Nucleus accumbens (tissue), 56 donors: ENCODE measurements at regions not wholly inside any gene's neighbourhood (a gene's known extent, or its start where the extent isn't known, plus 50 kb on each side); places are given as distances from the start of the nearest gene placed in this dataset.

Experiments used
- DNase-seq, 56 donors: peaks; one replicate each; lab custom pipeline; 2025; lab: John Stamatoyannopoulos, UW

DNA sequence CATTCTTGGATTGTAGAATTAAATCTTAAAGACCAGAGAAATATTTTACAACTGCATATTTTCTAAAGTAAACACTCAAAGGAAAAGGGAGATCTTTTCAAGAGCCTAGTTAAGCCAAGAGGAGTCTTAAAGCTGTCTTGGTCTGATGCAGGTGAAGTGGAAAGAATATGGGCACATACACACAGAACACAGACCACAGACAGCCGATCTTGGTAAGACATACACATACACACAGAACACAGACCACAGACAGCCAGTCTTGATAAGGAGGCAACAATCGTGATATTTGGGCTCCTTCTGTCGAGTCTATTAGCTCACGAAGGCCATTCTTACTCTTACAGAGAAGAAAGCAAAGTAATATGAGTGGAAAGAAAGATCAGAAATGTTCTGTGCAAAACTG is 1153.9 kb upstream of the TMPRSS15 start:
- DNase-seq, result no peak

DNA sequence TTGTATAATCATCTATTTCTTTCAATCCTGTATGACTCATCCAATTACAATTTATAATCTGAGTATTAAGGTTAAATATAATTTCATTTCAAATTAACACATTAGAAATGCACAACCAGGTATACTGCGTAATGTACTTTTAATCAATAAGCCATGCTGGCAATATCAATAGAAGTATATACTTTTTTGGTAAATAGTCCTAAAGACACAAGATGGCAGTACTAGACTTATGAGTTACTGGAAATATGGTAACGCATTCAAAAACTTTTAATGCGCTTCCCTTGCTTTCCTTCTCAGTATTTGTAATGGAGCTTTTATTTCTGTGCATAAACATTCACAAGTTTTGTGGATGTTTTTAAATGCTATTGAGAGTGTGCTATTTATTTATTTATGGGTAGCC is 1162.0 kb upstream of the TMPRSS15 start:
- DNase-seq, result no peak

DNA sequence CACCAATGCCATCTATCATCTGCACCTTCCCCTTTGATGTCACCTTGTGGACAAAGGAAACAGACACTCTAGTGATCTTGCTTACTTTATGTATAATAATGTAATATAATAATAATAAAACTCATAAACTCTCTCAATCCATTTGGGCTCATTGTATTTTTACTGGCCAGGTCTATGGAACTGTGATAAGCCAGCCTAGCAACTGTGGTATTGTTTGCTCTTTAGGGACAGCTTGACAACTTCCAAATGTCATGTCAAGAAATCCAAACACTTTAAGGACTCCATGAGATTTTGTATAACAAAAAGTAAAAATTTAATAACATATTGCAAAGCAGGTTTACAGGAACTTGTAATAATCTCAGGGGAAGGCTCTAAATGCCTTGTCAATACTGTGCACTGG is 1163.4 kb upstream of the TMPRSS15 start:
- DNase-seq, result no peak

DNA sequence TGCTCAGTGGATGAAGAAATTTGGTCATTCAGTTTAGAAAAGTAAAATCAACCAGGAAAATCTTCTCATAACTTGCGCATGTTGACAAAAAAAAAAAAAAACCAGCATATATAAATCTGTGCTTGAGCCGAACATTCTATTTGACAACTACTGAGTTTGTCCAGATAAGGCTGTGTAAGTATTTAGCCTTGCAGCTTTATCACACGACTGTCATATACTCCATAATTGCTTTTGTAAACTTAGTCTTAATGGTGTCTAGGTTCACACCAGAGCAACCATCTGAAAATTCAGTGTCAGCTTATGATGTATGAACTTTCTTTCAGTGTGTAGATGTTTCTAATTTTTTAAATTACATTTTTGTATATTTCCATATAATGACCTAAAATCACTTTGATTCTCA is 1173.8 kb upstream of the TMPRSS15 start:
- DNase-seq, result no peak

DNA sequence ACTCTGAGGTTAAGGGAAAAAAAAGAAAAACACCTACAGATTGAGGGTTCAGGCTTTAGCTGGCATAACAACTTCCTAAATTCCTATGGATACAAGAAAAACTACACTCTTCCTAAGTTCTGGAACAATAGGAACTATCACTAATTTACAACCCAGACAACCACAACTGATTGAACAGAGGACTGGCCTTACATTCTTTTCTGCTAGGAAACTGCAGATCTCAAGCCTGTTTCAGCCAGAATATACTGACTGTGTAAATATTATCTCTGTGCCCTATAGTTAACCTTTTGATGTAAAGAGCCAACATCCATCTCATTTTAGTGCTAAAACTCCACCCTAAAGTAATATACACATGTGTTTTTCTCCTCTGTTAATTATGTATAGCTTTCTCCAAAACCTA is 1186.5 kb upstream of the TMPRSS15 start:
- DNase-seq, result no peak

DNA sequence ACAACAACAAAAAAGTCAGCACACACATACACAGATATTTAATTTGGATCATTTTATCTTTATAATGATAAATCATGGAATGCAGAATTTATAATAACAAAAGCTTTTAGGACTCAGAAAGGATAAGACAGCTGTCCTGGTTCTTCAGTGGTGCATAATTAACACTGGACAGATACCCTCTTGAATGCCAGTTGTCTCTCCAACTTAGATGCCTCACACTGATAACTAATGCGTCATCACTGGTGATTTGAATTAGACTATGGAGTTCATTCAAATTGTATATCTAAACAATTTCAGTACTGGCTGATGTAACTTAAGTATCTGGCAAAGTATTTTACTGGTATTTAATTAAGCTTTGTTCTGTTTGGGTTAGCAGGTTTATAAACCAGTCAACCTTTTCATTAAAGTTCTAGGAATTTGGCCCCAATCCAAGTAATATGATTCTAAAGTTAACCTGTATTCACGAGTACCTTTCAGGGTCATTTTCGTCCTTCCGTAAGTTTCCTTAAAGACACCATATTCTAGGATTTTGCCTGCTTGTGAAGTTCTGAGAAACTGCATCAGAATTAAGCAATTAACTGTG is 1199.5 kb upstream of the TMPRSS15 start:
- DNase-seq, result no peak

DNA sequence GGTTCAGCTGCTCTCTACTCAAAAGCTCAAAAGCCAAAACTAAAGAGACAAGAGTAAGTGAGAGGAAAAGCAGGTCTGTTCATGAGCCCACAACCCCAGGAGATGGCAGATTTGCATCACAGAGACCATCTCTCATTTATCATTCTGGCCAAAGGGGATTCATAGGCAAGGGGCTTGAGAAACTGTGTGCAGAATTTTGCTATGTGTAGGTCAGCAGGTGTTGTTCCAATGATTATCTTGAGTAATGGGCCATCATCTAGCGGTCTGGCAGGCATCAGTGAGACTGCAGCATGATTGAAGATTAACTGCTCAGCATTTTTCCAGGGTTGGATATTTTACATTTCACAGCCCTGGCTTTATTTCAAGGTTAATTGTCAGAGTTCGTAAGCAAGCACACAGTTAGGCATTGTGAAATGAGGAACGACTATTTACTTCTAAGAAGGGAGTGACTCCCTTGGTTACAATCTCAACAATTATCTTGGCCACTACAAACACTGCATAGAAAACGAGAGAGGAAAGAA is 1204.6 kb upstream of the TMPRSS15 start:
- no peak for DNase-seq

DNA sequence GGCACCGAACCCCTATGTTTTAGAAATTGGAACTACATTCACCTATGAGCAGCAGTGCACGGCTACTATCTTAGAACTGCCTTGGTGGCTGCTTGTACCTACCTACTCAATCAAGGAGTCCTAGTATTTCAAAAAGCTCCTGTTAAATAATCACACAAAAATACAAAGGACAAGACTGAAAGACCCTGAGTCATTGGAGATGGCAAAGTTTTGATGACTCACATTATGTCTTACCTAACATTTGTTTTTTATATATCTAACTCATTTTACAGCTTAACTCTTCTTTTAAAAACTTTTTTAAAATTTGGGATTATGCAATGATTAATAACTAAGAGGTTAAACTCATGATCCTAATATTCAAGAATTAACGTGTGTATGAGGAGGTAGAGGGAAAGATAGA is 1206.0 kb upstream of the TMPRSS15 start:
- no peak for DNase-seq

DNA sequence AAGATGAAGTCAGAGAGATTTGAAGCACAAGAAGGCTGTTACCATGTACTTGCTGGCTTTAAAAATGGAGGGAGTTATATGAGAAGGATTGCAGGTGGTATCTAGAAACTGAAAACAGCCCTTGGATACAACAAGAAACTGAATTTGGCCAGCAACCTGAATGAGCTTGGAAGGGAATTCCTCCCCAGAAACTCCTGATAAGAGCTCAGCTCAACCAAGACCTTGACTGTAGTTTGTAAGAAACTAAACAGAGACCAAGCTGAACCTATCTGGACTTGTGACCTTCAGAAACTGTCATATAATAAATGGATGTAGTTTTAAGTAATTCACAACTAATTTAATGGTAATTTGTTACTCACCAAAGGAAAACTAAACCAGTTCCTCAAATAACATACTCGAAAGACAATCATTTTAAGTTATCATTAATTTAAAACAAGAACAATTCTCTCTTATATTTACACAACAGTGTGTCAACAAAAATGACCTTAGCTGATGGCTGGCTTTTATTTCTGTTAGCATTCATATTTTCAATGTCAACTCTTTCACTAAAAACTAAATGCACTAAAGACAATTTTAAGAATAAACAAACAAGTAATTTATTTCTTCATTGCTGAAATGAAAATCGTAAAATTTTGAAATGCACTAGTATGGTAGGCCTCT is 1218.4 kb upstream of the TMPRSS15 start:
- DNase-seq, result no peak

DNA sequence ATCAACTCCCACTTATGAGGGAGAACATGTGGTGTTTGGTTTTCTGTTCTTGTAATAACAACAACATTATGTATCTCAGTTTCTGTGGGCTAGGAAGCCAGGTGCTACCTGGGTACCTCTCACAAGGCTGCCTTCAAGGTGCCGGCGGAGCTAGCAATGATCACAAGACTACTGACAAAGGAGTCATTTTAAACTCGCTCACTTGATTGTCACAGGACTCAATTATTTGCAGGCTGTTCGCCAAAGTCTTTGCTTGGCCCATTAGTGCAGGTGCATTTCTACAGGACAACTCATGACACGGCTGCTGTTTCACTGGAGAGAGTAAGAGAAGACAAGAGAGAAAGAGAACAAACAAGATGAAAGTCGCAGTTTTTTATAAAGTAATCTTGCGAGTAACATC is 1237.4 kb upstream of the TMPRSS15 start:
- DNase-seq, result no peak

DNA sequence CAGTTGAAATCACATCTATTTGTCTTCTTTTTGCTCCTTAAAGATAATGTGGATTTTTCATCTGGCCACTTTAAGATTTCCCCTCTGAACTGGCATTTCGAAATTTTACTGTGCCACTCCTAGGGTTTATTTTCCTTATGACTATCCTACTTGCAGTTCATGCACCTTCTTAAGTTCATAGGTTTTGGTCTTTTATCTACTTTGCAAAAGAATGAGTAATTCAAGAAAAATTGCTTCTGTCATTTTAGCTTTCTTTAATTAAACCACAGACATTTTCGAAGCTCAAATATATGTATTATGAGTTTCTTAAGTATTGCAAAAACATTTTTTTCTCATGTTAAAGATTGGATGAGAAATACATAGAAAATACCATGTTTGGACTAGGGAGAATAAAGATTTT is 1244.8 kb upstream of the TMPRSS15 start:
- DNase-seq, result no peak

DNA sequence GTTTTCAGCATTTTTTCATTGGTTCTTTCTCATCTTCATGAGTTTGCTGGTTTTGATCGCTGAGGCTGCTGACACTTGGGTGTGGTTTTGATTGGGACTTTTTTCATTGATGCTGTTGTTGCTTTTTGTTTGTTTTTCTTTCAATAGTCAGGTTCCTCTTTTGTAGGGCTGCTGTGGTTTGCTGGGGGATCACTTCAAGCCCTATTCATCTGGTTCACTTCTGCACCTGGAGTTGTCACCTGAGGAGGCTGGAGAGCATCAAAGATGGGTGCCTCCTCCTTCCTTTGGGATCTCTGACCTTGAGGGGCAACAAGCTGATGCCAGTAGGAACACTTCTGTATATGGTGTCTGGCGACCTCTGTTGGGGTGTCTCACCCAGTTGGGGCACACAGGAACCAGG is 1279.9 kb upstream of the TMPRSS15 start:
- DNase-seq, result no peak

DNA sequence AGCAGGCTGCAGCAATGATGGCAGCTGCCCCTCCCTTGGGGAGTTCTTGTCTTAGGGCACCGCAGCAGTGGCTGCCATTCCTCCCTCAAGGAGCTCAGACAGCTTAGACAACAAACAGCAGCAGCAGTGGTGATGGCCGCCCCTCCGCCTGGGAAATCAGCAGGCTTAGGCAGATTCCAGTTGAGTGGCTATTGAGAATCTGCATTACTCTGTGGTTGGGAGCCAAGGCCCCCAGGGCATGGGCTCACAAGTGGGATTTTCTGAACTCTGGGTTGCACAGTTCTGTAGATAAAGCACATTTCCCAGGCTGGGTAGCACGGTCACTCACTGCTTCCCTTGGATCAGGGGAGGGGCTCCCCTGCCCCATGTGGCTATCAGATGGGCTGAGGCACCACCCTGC is 1280.7 kb upstream of the TMPRSS15 start:
- DNase-seq, result no peak

DNA sequence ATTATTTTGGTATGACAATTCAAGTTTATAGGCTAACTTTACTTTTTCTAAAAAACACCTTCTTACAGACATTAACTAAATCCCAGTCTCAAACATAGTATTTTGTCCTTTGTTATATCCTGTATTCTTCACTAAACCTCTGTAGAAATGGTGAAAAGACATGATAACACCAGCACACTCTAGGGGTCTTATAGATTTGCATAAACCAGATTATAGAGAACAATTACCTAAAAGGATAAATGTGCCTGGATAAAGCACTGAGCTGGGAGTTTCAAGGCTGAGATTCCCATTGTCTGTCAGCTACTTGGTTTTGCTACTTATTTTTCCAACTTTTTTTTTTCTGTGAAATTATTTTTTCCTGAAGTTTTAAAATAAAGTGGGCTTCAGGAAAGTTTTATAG is 1288.6 kb upstream of the TMPRSS15 start:
- DNase-seq, result no peak

DNA sequence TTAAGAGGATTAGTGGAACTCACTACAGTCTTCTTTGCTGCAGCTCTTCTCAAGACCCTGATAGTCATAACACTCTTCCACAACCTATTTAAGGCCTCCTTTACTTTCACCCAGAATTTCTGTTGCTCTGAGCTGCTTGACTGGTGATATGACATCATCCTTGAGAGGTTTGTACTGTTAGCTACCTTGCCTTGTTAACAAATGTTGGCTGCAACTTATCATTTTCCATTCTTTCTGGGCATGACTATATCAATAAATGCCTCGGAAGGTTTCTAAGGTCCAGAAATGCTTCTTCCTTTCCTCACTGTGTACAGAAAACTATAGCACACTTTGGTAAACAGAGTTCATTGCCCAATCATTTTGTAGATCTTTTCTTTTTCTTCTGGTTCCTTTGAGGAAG is 1292.2 kb upstream of the TMPRSS15 start:
- DNase-seq, result no peak

DNA sequence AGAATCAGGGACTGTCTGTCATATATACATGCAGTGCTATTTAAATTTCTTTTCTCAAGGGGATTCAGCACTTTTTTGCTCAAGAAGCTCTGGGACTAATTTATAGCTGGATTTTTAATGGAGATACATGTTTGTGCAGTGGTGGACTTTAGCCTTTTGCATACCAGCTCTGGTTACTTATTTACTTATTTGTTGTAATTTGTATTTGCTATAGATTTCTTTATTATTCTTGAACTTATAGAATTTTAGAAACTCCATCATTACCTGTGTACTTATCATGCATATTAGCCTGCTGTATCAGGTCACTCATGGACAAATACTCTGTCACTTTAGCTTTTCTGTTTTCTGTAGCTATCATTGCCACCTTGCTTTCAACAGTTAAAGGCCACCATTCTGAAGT is 1296.9 kb upstream of the TMPRSS15 start:
- DNase-seq, result no peak

DNA sequence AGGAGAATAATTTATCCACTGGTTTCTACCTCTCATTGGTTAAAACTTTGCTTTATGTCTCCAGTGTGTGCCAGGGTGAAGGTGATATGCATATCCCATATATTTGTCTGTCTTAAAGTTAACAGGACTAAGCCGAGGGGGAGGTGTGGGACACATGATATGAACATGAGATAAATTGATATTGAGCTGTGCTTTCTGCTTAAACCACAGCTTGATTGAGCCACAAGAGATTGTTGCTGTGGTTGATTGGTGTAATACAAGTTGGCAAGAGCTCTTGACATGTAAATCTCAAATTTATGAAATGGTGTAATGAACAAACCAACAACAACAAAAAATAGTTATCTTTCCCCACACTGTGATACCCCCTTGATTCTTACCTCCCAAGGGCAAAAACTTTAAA is 1295.5 kb upstream of the NCAM2 start:
- DNase-seq, result no peak

DNA sequence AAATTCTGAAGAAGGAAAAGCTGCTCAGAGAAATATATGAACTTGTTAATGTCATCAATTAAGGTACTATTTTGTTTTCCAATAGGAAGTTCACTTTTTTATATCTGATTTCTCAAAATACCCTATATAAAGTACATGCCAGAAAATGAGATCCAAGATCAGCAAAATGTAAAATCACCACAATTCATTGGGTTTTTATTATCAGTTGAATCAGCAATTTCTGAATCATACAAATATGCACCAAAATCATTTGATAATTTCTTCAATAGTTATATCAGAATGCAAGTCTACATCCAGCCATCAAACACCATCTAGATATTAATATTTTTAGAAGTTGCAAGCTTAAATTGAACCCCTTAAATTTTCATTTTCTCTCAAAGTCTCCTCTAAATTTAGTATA is 1293.4 kb upstream of the NCAM2 start:
- no peak for DNase-seq

DNA sequence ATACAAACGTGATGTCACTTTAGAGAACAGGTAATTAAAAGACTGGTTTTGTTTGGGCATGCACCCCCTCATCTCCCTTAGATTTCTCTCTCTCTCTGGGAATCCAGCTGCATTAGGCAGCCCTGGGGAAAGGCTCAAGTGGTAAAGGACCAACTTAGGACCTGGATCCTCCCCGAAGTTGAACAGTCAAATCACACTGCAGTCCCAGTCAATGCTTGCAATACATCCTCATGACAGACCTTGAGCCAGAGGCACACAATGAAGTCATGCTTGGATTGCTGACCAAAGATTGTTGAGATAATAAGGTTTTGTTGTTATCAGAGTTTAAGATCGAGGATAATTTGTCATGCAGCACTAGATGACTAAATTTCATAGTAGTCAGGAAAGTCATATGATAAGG is 1285.8 kb upstream of the NCAM2 start:
- DNase-seq, result no peak

DNA sequence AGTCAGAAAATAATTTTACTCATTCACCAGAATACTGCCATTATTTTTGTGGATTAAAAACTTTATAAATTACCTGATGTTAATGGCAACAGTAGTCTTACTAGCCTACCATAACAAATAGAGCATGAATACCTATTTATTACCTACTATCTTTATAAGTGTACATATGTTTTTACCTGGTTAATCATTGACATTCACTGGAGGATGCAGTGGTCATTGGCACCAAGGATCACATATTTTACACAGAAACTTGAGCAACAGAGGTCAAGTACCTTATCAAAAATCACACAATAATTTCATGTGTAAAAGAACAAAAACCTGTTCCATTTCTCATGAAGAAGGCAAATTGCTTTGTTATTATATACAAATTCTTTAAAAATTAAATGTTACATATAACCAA is 1284.9 kb upstream of the NCAM2 start:
- no peak for DNase-seq

DNA sequence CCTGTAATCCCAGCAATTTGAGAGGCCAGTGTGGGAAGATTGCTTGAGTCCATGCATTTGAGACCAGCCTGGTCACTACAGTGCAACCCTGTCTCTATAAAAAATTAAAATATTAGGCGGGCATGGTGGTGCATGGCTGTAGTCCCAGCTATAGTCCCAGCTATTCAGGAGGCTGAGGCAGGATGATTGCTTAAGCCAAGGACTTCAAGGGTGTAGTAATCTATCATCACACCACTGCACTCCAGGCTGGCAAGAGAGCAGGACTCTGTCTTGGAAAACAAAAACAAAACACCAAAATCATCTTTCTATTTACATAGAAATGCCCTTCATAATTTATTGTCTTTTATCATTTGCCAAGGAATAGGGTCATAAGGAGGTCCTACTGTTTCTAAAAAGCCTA is 1274.1 kb upstream of the NCAM2 start:
- no peak for DNase-seq

DNA sequence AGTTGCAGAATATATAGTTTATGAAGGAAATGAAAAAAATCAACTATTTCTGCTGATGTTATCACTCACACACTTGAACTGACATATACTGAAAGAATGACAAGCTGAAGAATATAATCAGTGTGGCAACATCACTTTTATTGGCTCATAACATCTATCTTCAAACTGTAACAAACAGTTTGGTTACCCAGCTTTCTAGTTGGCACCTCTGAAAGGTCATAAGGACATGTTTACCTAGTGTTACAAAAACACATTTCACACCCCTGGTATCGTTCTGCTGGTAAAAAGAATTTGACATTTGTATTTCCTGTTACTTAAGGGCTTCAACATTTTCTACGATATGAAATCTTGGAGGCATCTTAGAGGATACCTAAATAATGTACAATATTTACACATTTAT is 1267.0 kb upstream of the NCAM2 start:
- DNase-seq, result no peak

DNA sequence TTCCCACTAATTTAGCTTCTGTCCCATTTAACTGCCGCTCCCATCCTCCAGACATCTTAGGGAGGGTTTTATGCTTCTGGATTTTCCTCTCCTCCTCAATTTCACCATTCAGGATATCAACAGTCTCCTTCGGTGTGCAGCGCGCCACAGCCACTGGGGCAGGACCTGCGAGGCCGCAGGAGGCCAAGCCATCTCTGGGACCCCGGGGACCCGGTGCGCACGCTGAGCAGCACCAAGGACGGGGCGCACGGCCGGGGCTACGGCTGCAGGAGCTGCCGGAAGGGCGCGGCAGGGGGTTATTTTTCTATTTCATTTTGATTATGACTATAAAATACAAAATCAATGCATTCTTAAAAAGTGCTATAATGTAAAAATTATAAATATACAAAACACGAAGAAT is 1238.4 kb upstream of the NCAM2 start:
- DNase-seq, result no peak
